Mesothelial cell of epicardium (in vitro differentiated cells): ENCODE measurements at regions not wholly inside any gene's neighbourhood (a gene's known extent, or its start where the extent isn't known, plus 50 kb on each side); places are given as distances from the start of the nearest gene placed in this dataset.

Source experiments
- DNase-seq, 2 experiments: peaks; one replicate each; pipeline ENCODE4 v3.0.0; 2021; ENCODE audit warnings: low spot score in 2 of 2; ENCODE audit not compliant: unreplicated experiment in 2 of 2
- H3K27ac Mint-ChIP-seq: 2 replicates; pipeline ENCODE4 v1.8.0; 2021; ENCODE audit warnings: mixed read lengths
- H3K27me3 Mint-ChIP-seq: 2 replicates; pipeline ENCODE4 v1.8.0; 2021; ENCODE audit warnings: low read depth, mixed read lengths
- H3K36me3 Mint-ChIP-seq: 2 replicates; pipeline ENCODE4 v1.8.0; 2021; ENCODE audit warnings: mixed read lengths
- H3K4me1 Mint-ChIP-seq: 2 replicates; pipeline ENCODE4 v1.8.0; 2021; ENCODE audit warnings: mixed read lengths
- H3K4me3 Mint-ChIP-seq: 2 replicates; pipeline ENCODE4 v1.8.0; 2021; ENCODE audit warnings: mild to moderate bottlenecking, moderate library complexity, mixed read lengths
- H3K9me3 Mint-ChIP-seq: 2 replicates; pipeline ENCODE4 v1.8.0; 2021; ENCODE audit warnings: mixed read lengths
- CTCF ChIP-seq: fragments of 200-600 bp; sonication (generic); IDR thresholded peaks from one replicate; pipeline ENCODE4 v1.5.0; 2021; ENCODE audit warnings: antibody characterized with exemption; ENCODE audit not compliant: unreplicated experiment

GRCh38 chr11:80986421-80987074 is 1545.7 kb upstream of the TENM4 start:
- DNase-seq: no peak
- Mint-ChIP-seq H3K4me1 (peaks cover 24% of the 10 kb centered on the region), H3K27ac (no peak overlapping the region), H3K9me3 (peaks cover 10% of the 10 kb centered on the region), H3K27me3 (no peaks in the 10 kb centered on the region), H3K4me3 (no peak overlapping the region), H3K36me3 (no peaks in the 10 kb centered on the region)
- TF ChIP-seq CTCF: no peak

DNA sequence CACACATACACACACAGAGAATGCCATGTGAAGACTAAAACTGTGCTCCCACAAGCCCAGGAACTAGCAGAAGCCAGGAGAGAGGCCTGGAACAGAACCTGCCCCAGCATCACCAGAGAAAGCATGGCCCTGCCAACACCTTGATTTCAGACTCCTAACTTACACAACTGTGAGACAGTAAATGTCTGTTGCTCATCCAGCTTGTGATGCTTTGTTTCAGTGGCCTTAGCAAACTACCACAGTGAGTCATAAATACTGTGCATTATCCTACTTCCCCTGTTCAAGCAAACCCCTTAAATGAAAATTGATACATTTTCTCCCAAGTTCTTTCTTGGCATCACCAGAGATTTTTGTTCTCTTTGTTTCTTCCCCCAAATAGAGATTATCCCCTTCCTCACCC is 1539.4 kb upstream of the TENM4 start:
- Mint-ChIP-seq H3K36me3 (no peaks in the 10 kb centered on the region), H3K27ac (no peak overlapping the region)

DNA sequence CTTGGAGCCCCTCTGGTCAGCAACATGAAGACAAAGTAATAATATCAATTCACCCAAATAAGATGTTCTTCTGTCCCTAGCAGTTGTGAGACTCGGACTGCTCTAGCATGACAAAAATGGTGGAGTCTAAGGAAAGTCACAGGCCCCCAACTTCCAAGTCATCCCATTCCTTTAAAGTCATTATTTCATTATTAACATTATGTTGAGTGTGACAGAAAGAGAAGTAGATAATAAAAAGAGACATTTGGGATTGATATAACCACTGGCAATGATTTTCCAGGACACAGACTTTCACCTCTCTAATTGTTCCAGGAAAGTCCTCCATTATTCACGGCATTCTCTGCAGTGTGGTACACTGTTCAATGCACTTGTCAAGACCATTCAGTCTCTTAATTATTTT is 1533.0 kb upstream of the TENM4 start:
- H3K4me3 Mint-ChIP-seq: no peak overlapping the region
- peaks cover 6% of the 10 kb centered on the region for H3K9me3 Mint-ChIP-seq
- peaks cover 19% of the 10 kb centered on the region for H3K4me1 Mint-ChIP-seq
- no peaks in the 10 kb centered on the region for H3K36me3 Mint-ChIP-seq
- no peak for TF ChIP-seq CTCF
- no peak overlapping the region for H3K27ac Mint-ChIP-seq
- no peak for DNase-seq
- H3K27me3 Mint-ChIP-seq: no peaks in the 10 kb centered on the region

More for the DNA sequence above, 1539.4 kb upstream of the TENM4 start:
- DNase-seq: no peak
- H3K9me3 Mint-ChIP-seq: no peaks in the 10 kb centered on the region
- no peaks in the 10 kb centered on the region for H3K27me3 Mint-ChIP-seq
- no peak overlapping the region for H3K4me3 Mint-ChIP-seq
- no peak for TF ChIP-seq CTCF
- H3K4me1 Mint-ChIP-seq: peaks cover 11% of the 10 kb centered on the region

- Mint-ChIP-seq H3K27me3 (no peaks in the 10 kb centered on the region), H3K27ac (no peak overlapping the region), H3K9me3 (peaks cover 6% of the 10 kb centered on the region), H3K4me1 (peaks cover 16% of the 10 kb centered on the region), H3K36me3 (no peaks in the 10 kb centered on the region), H3K4me3 (no peak overlapping the region)
- TF ChIP-seq CTCF: no peak
- no peak for DNase-seq
Measured at GRCh38 chr11:80970037-80970436, 1529.2 kb upstream of the TENM4 start.

DNA sequence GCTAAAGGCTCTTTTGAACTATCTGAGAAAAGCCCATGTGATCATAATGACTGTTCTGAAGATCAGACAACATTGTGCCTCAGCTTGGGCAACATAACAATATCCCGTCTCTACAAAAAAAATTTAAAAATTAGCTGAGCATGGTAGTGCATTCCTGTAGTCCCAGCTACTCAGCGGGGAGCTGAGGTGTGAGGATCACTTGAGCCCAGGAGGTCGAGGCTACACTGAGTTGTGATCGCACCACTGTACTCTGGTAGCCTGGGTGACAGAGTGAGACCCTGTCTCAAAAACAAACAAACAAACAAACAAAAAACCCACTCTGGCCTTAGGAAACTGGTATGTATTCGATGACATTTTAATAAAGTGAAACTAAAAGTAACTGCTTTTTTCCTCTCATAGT is 1526.8 kb upstream of the TENM4 start:
- H3K4me3 Mint-ChIP-seq: no peak overlapping the region
- TF ChIP-seq CTCF: no peak
- no peak for DNase-seq

More for the DNA sequence above, 1526.8 kb upstream of the TENM4 start:
- Mint-ChIP-seq H3K9me3 (peaks cover 5% of the 10 kb centered on the region), H3K27ac (no peak overlapping the region), H3K27me3 (no peaks in the 10 kb centered on the region), H3K4me1 (peaks cover 16% of the 10 kb centered on the region), H3K36me3 (no peaks in the 10 kb centered on the region)
